ENCODE measurements at regions not wholly inside any gene's neighbourhood (a gene's known extent, or its start where the extent isn't known, plus 50 kb on each side); places are given as distances from the start of the nearest gene placed in this dataset.

DNA sequence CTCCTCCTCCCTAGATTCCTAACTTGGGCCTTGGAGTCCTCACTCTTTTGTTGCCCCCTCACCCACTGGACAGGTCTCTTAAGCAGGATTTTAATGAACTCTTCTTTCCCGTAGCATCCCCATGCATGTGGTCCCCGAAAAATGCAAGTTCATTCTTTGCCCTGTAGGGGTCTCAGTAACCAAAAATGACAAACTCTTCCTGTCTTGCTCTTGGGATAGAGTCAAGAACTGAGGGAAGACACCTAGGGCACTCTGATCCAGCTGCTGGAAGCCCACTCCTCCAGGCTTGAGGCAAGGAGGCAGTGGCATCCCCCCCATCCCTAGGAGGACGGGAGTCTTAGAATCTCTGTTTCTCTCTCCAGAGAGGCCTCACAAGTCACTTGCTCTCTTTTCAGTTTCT is 987.0 kb downstream of the DIAPH3 start:
- peak in 1 of 2 experiments; percentile 2 for DNase-seq

- peak in 1 of 2 experiments; percentile 20 for DNase-seq
These were observed 985.4 kb downstream of the DIAPH3 start for GRCh38 chr13:59178344-59178743.

DNA sequence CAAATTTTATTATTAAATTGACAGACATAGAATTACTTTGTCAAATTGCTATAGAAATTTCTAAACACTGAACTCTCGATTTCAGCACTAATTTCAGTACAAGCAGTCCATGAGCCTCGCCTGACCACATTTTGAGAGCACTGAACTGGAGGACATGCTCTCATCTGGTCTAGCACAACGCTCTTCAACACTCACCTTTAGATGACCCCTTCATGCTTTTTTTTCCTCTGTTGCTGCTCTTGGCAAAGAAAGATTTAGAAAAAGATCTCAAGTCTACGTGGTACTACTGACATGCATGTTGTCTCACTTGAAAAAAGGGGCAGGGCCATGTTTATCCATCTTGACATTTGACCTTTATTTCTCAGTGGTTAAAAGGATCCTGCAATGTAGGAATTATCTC is 981.5 kb downstream of the DIAPH3 start:
- DNase-seq: no peak

DNA sequence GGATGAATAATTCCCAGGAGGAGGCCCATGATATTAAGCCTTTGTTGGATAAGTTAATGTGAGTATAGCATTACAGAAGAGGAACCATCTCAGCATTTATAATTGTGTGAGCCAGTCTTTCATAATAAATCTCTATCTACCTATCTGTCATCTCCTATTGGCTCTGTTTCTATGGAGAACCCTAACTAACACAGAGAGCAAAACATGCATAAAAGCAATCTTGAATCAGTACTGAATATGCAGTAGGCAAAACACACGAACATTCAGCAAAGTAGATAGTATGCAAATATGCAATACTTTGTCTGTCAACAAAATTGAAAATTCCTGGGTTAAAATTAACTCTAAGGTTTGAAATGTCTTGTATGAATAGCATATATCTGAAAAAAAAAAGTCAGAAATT is 966.3 kb downstream of the DIAPH3 start:
- DNase-seq: no peak

- no peak for DNase-seq
These were observed 961.9 kb downstream of the DIAPH3 start for GRCh38 chr13:59201841-59202240.

GRCh38 chr13:59203855-59204254 is 959.9 kb downstream of the DIAPH3 start:
- no peak for DNase-seq

- no peak for DNase-seq
These were observed 958.2 kb downstream of the DIAPH3 start for GRCh38 chr13:59205501-59205900.

- no peak for DNase-seq
These were observed 955.1 kb downstream of the DIAPH3 start for GRCh38 chr13:59208405-59209195.

DNA sequence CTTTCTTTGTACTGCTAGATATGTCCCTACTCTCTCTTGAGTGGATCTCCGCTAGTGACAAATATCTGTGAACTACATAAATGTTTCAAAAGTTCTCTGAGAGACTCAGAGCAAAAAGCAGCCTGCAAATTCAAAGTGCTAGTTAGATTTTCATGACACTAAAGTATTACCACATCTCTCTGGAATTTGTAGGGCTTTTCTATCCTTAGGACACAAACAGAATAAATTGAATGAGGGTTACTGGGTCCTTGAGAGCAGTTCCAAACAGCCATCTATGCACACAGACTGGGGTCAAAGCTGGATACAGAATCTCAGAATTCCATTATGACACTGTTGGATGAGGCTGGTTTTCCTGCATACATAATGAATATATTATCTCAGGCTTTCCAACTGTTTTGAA is 953.2 kb downstream of the DIAPH3 start:
- DNase-seq: no peak

DNA sequence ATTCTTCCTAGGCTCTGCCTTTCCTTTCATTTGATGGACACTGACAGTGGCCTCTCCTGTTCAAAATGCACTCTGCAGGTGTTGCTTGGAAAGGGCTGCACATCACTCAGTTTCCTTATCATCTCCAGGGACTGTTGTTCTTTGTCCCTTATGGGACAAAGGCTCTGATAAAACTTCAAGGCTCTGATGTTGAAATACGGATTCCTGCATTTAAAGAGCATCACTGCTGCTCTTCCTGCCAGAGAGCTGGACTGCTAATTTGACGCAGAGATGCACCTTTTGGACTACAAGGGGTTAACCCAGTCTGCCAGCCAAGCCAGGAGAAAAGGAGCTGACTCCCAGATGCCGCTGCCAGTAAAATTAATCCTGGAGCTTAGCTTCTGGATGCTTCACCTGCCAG is 952.1 kb downstream of the DIAPH3 start:
- DNase-seq: no peak

DNA sequence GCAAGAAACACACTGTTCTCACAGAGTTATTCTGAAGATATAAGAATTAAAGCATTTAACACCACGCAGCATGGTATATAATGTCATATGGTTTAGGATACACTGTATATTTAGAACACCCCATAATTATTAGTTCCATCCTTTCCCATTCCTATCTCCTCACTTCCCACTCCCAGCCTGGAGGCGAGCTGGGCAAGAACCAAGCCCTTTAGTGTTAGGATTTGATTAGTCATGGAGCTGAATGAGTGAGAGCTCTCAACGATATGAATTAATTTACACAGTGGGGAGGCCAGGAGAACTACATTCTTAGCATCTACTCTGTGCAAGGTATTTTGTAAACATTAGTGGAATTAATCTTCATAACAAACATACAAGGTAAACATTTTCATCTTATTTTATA is 934.3 kb downstream of the DIAPH3 start:
- DNase-seq: no peak

GRCh38 chr13:59229861-59230260 is 933.9 kb downstream of the DIAPH3 start:
- DNase-seq: no peak

DNA sequence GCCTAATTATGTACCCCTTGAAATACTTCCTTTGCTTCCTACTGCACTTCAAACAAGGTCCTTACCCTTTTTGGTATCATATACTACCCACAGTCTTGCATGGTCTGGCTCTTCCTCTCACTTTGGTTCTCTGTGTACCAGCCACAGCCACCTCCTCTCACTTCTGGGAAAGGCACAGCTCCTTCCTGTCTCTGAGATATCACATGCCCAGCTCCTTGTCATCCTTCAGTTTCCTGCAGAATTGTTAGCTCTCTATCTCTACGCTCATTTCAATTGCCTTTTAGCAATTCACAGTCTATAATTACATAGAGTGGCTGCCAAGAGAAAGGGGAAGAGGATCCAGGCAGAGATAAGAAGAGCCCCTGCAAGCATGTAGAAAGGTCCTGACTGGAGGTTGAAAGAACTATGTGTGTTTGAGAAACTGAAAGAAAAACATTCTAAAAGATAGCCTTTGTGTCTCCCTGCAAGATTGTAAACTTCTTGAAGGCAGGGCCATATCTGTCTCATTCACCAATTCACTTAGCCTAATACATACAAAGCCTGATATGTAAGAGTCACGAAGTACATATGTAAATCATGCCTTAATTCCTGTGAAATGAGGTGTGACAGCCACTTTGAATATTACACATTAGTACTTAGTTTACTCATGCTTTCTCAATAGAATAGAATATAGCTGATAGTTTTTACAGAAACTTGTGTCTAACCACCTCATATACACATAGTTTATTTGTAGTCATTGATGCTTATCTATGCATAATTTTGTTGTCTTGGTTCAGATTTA is 933.1 kb downstream of the DIAPH3 start:
- DNase-seq: peak; percentile 40 to 46

- DNase-seq: no peak
These were observed 927.3 kb downstream of the DIAPH3 start for GRCh38 chr13:59236309-59236919.

GRCh38 chr13:59236944-59237343 is 926.8 kb downstream of the DIAPH3 start:
- DNase-seq: no peak

DNA sequence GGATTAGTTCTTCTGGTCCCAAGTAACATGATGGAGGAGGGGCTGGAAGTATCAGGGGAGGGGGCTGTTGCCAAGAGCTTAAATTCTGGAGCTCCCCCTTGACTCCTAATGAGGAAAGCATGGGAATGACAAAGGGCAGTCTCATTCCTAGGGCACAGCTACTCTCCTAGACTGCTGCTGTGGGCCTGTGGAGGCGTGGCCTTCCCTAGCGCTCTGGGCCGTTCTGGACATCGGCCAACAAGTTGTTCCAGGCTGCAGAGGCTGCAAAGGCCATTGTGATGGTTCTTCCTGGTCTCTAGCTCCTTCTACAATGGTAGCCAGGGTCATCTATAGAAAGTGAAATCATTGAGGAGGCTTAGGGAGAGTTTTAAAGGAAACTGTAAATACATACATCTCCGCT is 916.6 kb downstream of the DIAPH3 start:
- no peak for DNase-seq

DNA sequence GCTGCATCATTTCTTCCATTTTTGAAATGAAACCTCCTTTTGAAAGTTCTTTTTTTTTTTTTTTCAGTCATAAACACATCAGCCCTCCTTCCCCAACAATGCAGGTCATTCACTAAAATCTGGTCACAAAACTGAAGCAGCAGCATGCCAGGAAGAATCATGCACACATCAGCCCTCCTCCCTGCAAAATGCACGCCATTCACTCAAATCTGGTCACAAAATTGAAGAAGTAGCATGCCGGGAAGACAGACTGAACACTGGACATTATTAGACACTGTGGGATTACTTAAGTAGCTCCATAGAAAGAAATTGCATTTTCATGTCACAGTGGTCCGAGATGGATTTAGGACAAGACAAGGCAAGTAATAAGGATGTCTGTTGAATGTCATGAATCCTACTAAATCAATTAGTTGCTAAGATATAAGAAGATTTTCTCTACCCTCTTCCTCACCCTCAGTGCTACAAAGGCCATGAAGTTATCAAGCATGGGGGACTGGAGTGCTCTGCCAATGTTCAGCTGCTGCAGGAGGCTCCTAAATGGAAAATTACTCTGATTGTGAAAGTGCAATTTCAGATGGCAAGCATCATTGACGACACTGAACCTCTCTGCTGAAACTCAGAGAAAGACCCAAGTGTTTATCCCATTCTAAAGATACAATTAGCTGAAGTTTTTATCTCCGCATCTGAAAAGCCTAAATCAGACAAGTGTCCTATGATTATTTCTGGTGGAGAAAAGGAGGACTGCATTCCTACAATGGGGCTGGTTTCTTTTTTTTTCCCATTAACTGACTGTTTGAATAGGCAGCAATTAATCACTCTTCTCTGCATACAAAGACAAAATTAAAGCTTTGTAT is 913.2 kb downstream of the DIAPH3 start:
- no peak for DNase-seq

DNA sequence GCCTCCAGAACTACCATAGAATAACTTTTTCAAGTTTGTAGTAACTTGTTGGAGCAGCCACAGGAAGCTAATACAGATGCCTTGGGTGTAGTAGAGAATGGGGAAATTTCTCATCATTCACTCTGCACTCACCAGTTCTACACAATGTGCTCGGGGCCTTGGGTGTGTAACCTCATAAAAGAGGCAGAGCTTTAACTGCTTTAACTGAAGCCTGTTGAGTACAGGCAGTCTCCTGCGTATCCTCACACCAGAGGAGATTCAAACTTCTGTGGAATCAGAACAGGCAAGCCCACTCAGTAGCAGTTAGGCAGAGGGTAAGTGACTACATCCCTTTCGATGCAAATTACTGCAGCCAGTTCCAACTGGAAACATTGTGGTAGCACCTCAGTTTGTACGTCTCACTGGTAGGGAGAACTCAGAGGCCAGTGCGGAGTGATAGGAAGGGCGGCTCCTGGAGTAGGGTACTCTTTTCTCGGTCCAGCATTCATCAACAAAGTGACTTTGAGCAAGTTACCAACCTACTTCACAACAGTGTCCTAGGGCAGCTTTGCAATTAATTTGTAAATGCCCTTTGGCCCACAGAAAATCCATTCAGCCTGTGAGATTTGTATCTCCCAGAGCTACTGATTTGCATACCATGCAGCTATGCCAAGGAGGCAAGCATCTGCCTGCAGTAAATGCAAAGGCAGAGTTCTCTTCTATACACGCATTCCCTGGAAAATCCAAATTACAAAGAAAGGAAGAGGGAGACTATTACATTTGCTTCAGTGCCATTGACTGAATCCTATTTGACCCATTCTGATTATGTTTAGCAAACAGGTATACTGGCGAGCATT is 904.3 kb downstream of the DIAPH3 start:
- DNase-seq: no peak

DNA sequence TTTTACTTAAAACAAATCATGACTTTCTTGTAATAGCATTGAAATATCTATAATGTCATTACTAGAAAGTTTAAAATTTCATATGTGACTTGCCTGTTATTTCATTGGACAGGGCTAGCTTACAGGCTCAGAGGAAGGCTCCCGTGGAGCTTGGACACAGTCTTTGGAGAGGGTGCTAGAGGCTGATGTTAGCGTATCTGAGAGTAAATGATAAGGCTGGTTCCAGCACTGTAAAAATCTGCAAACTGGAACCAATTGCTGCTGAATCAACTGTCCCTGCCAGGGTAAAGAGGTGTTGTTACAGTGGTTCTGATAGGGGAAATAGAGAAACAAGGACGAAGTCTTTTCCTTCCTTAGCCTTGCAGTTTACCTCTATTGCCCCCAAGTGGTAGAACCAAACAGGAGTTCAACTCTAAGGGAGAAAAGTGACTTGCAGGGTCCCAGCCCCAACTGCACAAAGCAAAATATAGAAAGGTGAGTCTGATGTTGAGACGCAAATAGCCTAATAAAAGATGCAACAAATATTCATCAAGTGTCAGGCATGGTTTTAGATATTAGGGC is 901.7 kb downstream of the DIAPH3 start:
- peak in 1 of 2 experiments; percentile 16 for DNase-seq

- no peak for DNase-seq
These were observed 900.2 kb downstream of the DIAPH3 start for GRCh38 chr13:59263531-59263930.

GRCh38 chr13:59266478-59267063 is 897.2 kb downstream of the DIAPH3 start:
- no peak for DNase-seq
